ENCODE measurements at regions not wholly inside any gene's neighbourhood (a gene's known extent, or its start where the extent isn't known, plus 50 kb on each side); places are given as distances from the start of the nearest gene placed in this dataset.

DNA sequence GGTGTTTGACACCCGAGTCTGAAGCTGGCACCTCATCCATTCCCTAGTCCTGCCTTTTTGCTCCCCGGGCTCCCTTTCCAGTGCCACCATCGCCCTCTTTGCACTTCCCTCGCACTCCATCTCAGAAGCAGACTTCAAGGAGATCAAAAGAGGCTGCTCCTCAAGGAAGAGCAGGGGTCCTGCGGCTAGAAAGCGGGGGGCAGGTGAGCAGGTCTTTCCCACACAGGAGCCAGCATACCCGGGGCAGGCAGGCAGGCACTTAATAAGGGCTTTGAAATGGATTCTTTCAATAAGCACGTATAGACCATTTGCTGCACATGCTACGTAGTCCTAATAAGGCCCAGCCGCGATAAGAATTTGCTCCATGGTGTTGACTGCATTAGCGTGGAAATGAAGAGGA, 125.9 kb upstream of the PROX1 start:
- TF ChIP-seq, protein P1, sequence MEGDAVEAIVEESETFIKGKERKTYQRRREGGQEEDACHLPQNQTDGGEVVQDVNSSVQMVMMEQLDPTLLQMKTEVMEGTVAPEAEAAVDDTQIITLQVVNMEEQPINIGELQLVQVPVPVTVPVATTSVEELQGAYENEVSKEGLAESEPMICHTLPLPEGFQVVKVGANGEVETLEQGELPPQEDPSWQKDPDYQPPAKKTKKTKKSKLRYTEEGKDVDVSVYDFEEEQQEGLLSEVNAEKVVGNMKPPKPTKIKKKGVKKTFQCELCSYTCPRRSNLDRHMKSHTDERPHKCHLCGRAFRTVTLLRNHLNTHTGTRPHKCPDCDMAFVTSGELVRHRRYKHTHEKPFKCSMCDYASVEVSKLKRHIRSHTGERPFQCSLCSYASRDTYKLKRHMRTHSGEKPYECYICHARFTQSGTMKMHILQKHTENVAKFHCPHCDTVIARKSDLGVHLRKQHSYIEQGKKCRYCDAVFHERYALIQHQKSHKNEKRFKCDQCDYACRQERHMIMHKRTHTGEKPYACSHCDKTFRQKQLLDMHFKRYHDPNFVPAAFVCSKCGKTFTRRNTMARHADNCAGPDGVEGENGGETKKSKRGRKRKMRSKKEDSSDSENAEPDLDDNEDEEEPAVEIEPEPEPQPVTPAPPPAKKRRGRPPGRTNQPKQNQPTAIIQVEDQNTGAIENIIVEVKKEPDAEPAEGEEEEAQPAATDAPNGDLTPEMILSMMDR (IDR thresholded peaks at IDR 0.05; ENCODE audit: low read depth, low read length, poor library complexity, severe bottlenecking) = no peak
- TF ChIP-seq EZH2phosphoT487 (IDR thresholded peaks at IDR 0.05; ENCODE audit: borderline replicate concordance, low read length) = no peak
